ENCODE measurements at regions not wholly inside any gene's neighbourhood (a gene's known extent, or its start where the extent isn't known, plus 50 kb on each side); places are given as distances from the start of the nearest gene placed in this dataset.

GRCh38 chr10:57950442-57950974, 317.2 kb downstream of the IPMK start:
- peaks cover 13% of the 10 kb centered on the region; the same call in 2 of the 3 replicates for H3K4me1 Mint-ChIP-seq
- peaks cover 7% of the 10 kb centered on the region; the same call in 1 of the 3 replicates for H3K36me3 Mint-ChIP-seq (ENCODE audit: low read depth)
- H3F3A ChIP-seq (replicated peaks; ENCODE audit: low read depth): no peaks in the 10 kb centered on the region
- H3K27me3 Mint-ChIP-seq (ENCODE audit: insufficient read depth, low read depth, poor library complexity): no peaks in the 10 kb centered on the region
- H3K4me3 Mint-ChIP-seq: no peak overlapping the region
- no peak overlapping the region for H3K27ac Mint-ChIP-seq
- H3K27me3 ChIP-seq (ENCODE audit: insufficient read depth): no peaks in the 10 kb centered on the region
- H3K4me3 ChIP-seq: no peak overlapping the region
- no peak for ATAC-seq
- H3K79me2 ChIP-seq (replicated peaks; ENCODE audit: insufficient read depth): no peaks in the 10 kb centered on the region
- no peak overlapping the region for H3K27ac ChIP-seq (ENCODE audit: low read depth)
- no peaks in the 10 kb centered on the region for H3K9me2 ChIP-seq (ENCODE audit: insufficient read depth)
- H3K36me3 ChIP-seq (ENCODE audit: insufficient read depth): no peaks in the 10 kb centered on the region
- no peak for TF ChIP-seq STAT1 (IDR thresholded peaks at IDR 0.05; ENCODE audit: unreplicated experiment)
- no peak for TF ChIP-seq CREB1 (CRISPR knock-in tag; IDR thresholded peaks at IDR 0.05; ENCODE audit: low read depth)
- no peak for TF ChIP-seq EZH2 (IDR thresholded peaks at IDR 0.05; ENCODE audit: low read depth, unreplicated experiment)
- no peak for TF ChIP-seq ZNF462 (CRISPR knock-in tag; IDR thresholded peaks at IDR 0.05)
- no peak for TF ChIP-seq POLR2AphosphoS5 (IDR thresholded peaks at IDR 0.05; ENCODE audit: low read depth)
- no peak for TF ChIP-seq JUNB (IDR thresholded peaks at IDR 0.05; ENCODE audit: unreplicated experiment)
- TF ChIP-seq ZNF331 (CRISPR knock-in tag; IDR thresholded peaks at IDR 0.05; ENCODE audit: low read depth): no peak
- TF ChIP-seq CTCF (conservative IDR thresholded peaks at IDR 0.05; ENCODE audit: low read depth in 2 of 2): no peak
- TF ChIP-seq REST (IDR thresholded peaks at IDR 0.05; ENCODE audit: unreplicated experiment): no peak
- TF ChIP-seq ZNF114 (CRISPR knock-in tag; IDR thresholded peaks at IDR 0.05): no peak
- TF ChIP-seq ETS1 (IDR thresholded peaks at IDR 0.05): no peak
- TF ChIP-seq EZH2phosphoT487 (IDR thresholded peaks at IDR 0.05; ENCODE audit: unreplicated experiment): no peak
- no peak for TF ChIP-seq NANOG (IDR thresholded peaks at IDR 0.05; ENCODE audit: borderline replicate concordance)
- H4K20me1 ChIP-seq (replicated peaks; ENCODE audit: insufficient read depth): no peaks in the 10 kb centered on the region
- H3K4me1 ChIP-seq (ENCODE audit: insufficient read depth): peaks cover 13% of the 10 kb centered on the region; the same call in 1 of the 2 replicates
- DNase-seq (ENCODE audit: low spot score): no peak
- peaks cover 7% of the 10 kb centered on the region; the same call in 1 of the 3 replicates for H3K9me3 Mint-ChIP-seq
- H2AFZ ChIP-seq: peak overlapping the region; percentile 30; the same call in 1 of the 2 replicates
- H3K4me2 ChIP-seq: no peak overlapping the region
